SK-N-SH treated with all-trans-retinoic acid at 6 μM for 48 hours (cell line): ENCODE measurements at regions not wholly inside any gene's neighbourhood (a gene's known extent, or its start where the extent isn't known, plus 50 kb on each side); places are given as distances from the start of the nearest gene placed in this dataset.

Experiments
- ATAC-seq: fragments of 200-7000 bp; cut with Tn5 transposase; 3 replicates; pipeline ENCODE4 v1.9.1; 2020; ENCODE audit warnings: mild to moderate bottlenecking, moderate library complexity
- ARNTL ChIP-seq: fragments of 450-650 bp; formaldehyde crosslinking; IDR thresholded peaks from 2 replicates; pipeline ENCODE4 v1.5.0; 2020; ENCODE audit warnings: low read depth, mild to moderate bottlenecking, moderate library complexity, borderline replicate concordance
- CREB5 ChIP-seq: fragments of 250-450 bp; sonication (Bioruptor Pico); IDR thresholded peaks from 2 replicates; pipeline ENCODE4 v1.5.1; 2020; ENCODE audit warnings: low read depth, mild to moderate bottlenecking, moderate library complexity
- CSRNP3 ChIP-seq: fragments of 250-450 bp; sonication (Bioruptor Pico); IDR thresholded peaks from 2 replicates; pipeline ENCODE4 v1.5.1; 2021; ENCODE audit warnings: mild to moderate bottlenecking, moderate library complexity
- ESRRG ChIP-seq: fragments of 250-450 bp; sonication (Bioruptor Pico); IDR thresholded peaks from 2 replicates; pipeline ENCODE4 v1.6.1; 2021; ENCODE audit warnings: mild to moderate bottlenecking
- GLIS3 ChIP-seq: fragments of 250-450 bp; sonication (Bioruptor Pico); IDR thresholded peaks from 2 replicates; pipeline ENCODE4 v1.5.0; 2020; ENCODE audit warnings: mild to moderate bottlenecking, moderate library complexity
- ISL1 ChIP-seq: fragments of 250-450 bp; sonication (Bioruptor Pico); IDR thresholded peaks from 2 replicates; pipeline ENCODE4 v2.1.2; 2022; ENCODE audit warnings: mild to moderate bottlenecking, moderate library complexity
- OSR1 ChIP-seq: fragments of 250-450 bp; sonication (Bioruptor Pico); IDR thresholded peaks from 2 replicates; pipeline ENCODE4 v1.8.0; 2022; ENCODE audit warnings: moderate library complexity, mild to moderate bottlenecking, inconsistent platforms
- POU6F1 ChIP-seq: fragments of 250-450 bp; sonication (Bioruptor Pico); IDR thresholded peaks from 2 replicates; pipeline ENCODE4 v1.8.0; 2021; ENCODE audit warnings: low read depth, mild to moderate bottlenecking, moderate library complexity, borderline replicate concordance
- RARB ChIP-seq: fragments of 250-450 bp; sonication (Bioruptor Pico); IDR thresholded peaks from 2 replicates; pipeline ENCODE4 v1.8.0; 2021; ENCODE audit warnings: mild to moderate bottlenecking, moderate library complexity
- SNAI2 ChIP-seq: fragments of 250-450 bp; sonication (Bioruptor Pico); IDR thresholded peaks from 2 replicates; pipeline ENCODE4 v1.5.0; 2020; ENCODE audit warnings: mild to moderate bottlenecking, moderate library complexity
- TOX ChIP-seq: fragments of 250-450 bp; sonication (Bioruptor Pico); IDR thresholded peaks from 2 replicates; pipeline ENCODE4 v1.8.0; 2021; ENCODE audit warnings: mild to moderate bottlenecking, moderate library complexity, borderline replicate concordance
- TSHZ2 ChIP-seq: fragments of 250-450 bp; sonication (Bioruptor Pico); IDR thresholded peaks from 2 replicates; pipeline ENCODE4 v1.5.0; 2020; ENCODE audit warnings: mild to moderate bottlenecking, moderate library complexity
- ZC3H10 ChIP-seq: fragments of 250-450 bp; sonication (Bioruptor Pico); IDR thresholded peaks from 2 replicates; pipeline ENCODE4 v1.5.1; 2021; ENCODE audit warnings: mild to moderate bottlenecking, moderate library complexity
- ZFP3 ChIP-seq: fragments of 250-450 bp; sonication (Bioruptor Pico); IDR thresholded peaks from 2 replicates; pipeline ENCODE4 v1.5.0; 2020; ENCODE audit warnings: mild to moderate bottlenecking, moderate library complexity
- ZFP30 ChIP-seq: fragments of 450-650 bp; formaldehyde crosslinking; IDR thresholded peaks from 2 replicates; pipeline ENCODE4 v1.5.0; 2022; ENCODE audit warnings: mild to moderate bottlenecking, moderate library complexity
- ZNF565 ChIP-seq: fragments of 450-650 bp; formaldehyde crosslinking; conservative IDR thresholded peaks from 2 replicates; pipeline ENCODE4 v1.5.0; 2020; ENCODE audit warnings: low read depth, mild to moderate bottlenecking, moderate library complexity
- ZNF8 ChIP-seq: fragments of 450-650 bp; formaldehyde crosslinking; IDR thresholded peaks from 2 replicates; pipeline ENCODE4 v1.5.0; 2020; ENCODE audit warnings: mild to moderate bottlenecking, moderate library complexity

- TF ChIP-seq ZFP3 (CRISPR knock-in tag) (no peak), CREB5 (CRISPR knock-in tag) (no peak), OSR1 (CRISPR knock-in tag) (no peak), POU6F1 (CRISPR knock-in tag) (no peak), ZNF8 (no peak), SNAI2 (CRISPR knock-in tag) (no peak)
- TF ChIP-seq, all 23 proteins: peak for 0
- ATAC-seq: no peak
These were observed 309.1 kb downstream of the LMBRD1 start for GRCh38 chr6:69487688-69488087.

GRCh38 chr6:69466979-69467570 lies 329.7 kb downstream of the LMBRD1 start:
- ATAC-seq: no peak
- TF ChIP-seq TSHZ2 (CRISPR knock-in tag) (no peak), TOX (CRISPR knock-in tag) (no peak), ESRRG (CRISPR knock-in tag) (no peak), ZFP30 (no peak), RARB (no peak), GLIS3 (CRISPR knock-in tag) (no peak), ZC3H10 (CRISPR knock-in tag) (no peak)

- ATAC-seq: no peak
- no peak for TF ChIP-seq TSHZ2 (CRISPR knock-in tag)
- TF ChIP-seq GLIS3 (CRISPR knock-in tag): no peak
- no peak for TF ChIP-seq SNAI2 (CRISPR knock-in tag)
These were observed 330.9 kb downstream of the LMBRD1 start for GRCh38 chr6:69465866-69466265.

- TF ChIP-seq POU6F1 (CRISPR knock-in tag): no peak
- no peak for TF ChIP-seq CSRNP3 (CRISPR knock-in tag)
- TF ChIP-seq RARB: no peak
- TF ChIP-seq OSR1 (CRISPR knock-in tag): no peak
- no peak for TF ChIP-seq CREB5 (CRISPR knock-in tag)
- TF ChIP-seq ISL1: no peak
- no peak for TF ChIP-seq TOX (CRISPR knock-in tag)
- no peak for TF ChIP-seq ZNF565 (CRISPR knock-in tag)
- no peak for TF ChIP-seq TSHZ2 (CRISPR knock-in tag)
- TF ChIP-seq ARNTL (CRISPR knock-in tag): no peak
- TF ChIP-seq ZFP30: no peak
- TF ChIP-seq ZNF8: no peak
- TF ChIP-seq ESRRG (CRISPR knock-in tag): no peak
- ATAC-seq: no peak
These were observed 340.7 kb downstream of the LMBRD1 start for GRCh38 chr6:69456086-69456485.
